ENCODE measurements at regions not wholly inside any gene's neighbourhood (a gene's known extent, or its start where the extent isn't known, plus 50 kb on each side); places are given as distances from the start of the nearest gene placed in this dataset.

DNA sequence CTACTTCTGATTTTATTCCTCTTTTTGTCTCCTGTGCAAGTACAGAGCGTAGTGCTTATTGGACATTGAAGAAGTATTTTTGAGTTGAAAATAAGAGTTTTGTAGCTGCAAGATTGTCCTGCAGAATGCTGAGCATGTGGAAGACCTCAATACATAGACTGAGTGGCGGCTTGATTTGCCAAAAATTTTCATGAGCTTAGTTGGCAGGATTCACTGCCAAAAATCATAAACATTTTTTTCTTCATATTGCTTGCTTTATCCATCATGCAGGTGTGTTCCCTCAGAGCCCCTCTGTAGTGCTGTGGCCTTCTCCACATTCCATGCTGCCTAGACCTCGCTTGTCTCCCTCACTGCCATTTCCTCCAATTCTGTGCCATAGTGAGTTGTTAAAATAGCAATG is 100.1 kb downstream of the DUSP10 start:
- Histone ChIP-seq H3K9me3 (ENCODE audit: control insufficient read depth, low read depth, low read length) (no peaks in the 10 kb centered on the region), H3K27ac (ENCODE audit: control insufficient read depth, insufficient read depth, low read length) (no peak overlapping the region), H3K4me3 (ENCODE audit: control insufficient read depth in 2 of 3, extremely low read depth in 1 of 3, insufficient read depth in 2 of 3, low read depth in 1 of 3, low read length in 3 of 3) (no peak overlapping the region), H3K4me1 (ENCODE audit: control insufficient read depth, extremely low read depth, insufficient read depth, low read length) (no peaks in the 10 kb centered on the region), H3K36me3 (ENCODE audit: control insufficient read depth in 2 of 2, extremely low read depth in 1 of 2, insufficient read depth in 2 of 2, low read length in 2 of 2) (no peaks in the 10 kb centered on the region), H3K79me2 (ENCODE audit: control insufficient read depth, insufficient read depth, low read length) (no peaks in the 10 kb centered on the region), H3K27me3 (ENCODE audit: control insufficient read depth, extremely low read depth, insufficient read depth, low read length) (no peaks in the 10 kb centered on the region), H3K9me1 (ENCODE audit: control insufficient read depth, extremely low read depth, insufficient read depth, low read length) (no peaks in the 10 kb centered on the region), H2AFZ (ENCODE audit: control insufficient read depth, low read length) (no peak overlapping the region), H3K9ac (ENCODE audit: control insufficient read depth, extremely low read depth, insufficient read depth, low read length) (no peak overlapping the region), H3K4me2 (ENCODE audit: control insufficient read depth, extremely low read depth, insufficient read depth, low read depth, low read length) (no peak overlapping the region), H4K20me1 (ENCODE audit: control insufficient read depth, extremely low read depth, insufficient read depth, low read length) (no peaks in the 10 kb centered on the region)
- no peak for DNase-seq (ENCODE audit: low read depth, low spot score)
- TF ChIP-seq EZH2 (IDR thresholded peaks at IDR 0.05; ENCODE audit: low read length) (no peak), CTCF (optimal IDR thresholded peaks at IDR 0.05 in 1 of 3, IDR thresholded peaks at IDR 0.05 in 1 of 3, conservative IDR thresholded peaks at IDR 0.05 in 1 of 3; ENCODE audit: extremely low read depth in 1 of 3, insufficient read depth in 2 of 3, low read length in 3 of 3) (no peak)
- FAIRE-seq = no peak
- dilution Hi-C loops (cut with MboI; ENCODE audit: extremely low pct_ligation_motif_present, low sequenced_read_pairs) = no loop called here

DNA sequence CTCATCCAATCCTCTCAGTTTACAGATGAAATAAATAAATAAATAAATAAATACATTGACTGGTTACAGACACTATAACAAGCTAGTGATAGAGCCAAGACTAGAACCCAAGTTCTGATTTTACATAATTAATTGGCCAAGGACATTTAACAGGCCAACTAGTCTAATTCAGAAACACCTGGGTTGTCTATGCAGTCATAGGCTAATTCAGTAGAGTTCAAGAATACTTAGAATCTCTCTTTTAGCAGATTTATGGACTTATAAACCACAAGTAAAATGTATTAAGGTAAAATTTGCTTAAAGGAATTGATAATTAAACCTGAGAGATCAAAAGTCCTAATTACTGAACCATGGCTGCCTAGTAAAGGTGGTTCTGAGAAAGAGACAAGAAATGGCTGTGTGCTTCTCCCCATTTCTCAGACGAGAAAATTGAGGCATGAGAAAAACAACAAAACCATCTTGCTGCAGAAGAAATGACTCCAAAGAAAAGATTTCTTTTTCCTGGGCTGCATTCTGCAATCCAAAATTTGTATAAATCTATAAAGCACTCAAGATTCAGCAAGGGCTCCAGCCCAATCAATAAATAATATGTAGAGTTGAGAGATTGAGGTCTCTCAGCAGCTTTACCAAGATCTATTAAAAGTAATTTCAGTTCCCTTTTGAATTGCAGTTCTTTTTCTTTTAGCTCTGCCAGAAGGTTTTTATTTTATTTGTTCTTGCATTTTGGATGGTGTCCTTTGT is 98.3 kb downstream of the DUSP10 start:
- no peak overlapping the region for H3K4me2 ChIP-seq (ENCODE audit: control insufficient read depth, extremely low read depth, insufficient read depth, low read depth, low read length)
- H2AFZ ChIP-seq (ENCODE audit: control insufficient read depth, low read length) = no peak overlapping the region
- H3K27me3 ChIP-seq (ENCODE audit: control insufficient read depth, extremely low read depth, insufficient read depth, low read length) = no peaks in the 10 kb centered on the region
- FAIRE-seq (no peak), DNase-seq (ENCODE audit: low read depth, low spot score) (no peak)
- H4K20me1 ChIP-seq (ENCODE audit: control insufficient read depth, extremely low read depth, insufficient read depth, low read length) = no peaks in the 10 kb centered on the region
- dilution Hi-C loops (cut with MboI; ENCODE audit: extremely low pct_ligation_motif_present, low sequenced_read_pairs) = no loop called here
- no peaks in the 10 kb centered on the region for H3K79me2 ChIP-seq (ENCODE audit: control insufficient read depth, insufficient read depth, low read length)
- no peak overlapping the region for H3K4me3 ChIP-seq (ENCODE audit: control insufficient read depth in 2 of 3, extremely low read depth in 1 of 3, insufficient read depth in 2 of 3, low read depth in 1 of 3, low read length in 3 of 3)
- H3K36me3 ChIP-seq (ENCODE audit: control insufficient read depth in 2 of 2, extremely low read depth in 1 of 2, insufficient read depth in 2 of 2, low read length in 2 of 2) = no peaks in the 10 kb centered on the region
- H3K27ac ChIP-seq (ENCODE audit: control insufficient read depth, insufficient read depth, low read length) = no peak overlapping the region
- no peaks in the 10 kb centered on the region for H3K9me3 ChIP-seq (ENCODE audit: control insufficient read depth, low read depth, low read length)
- H3K9me1 ChIP-seq (ENCODE audit: control insufficient read depth, extremely low read depth, insufficient read depth, low read length) = no peaks in the 10 kb centered on the region
- H3K4me1 ChIP-seq (ENCODE audit: control insufficient read depth, extremely low read depth, insufficient read depth, low read length) = no peaks in the 10 kb centered on the region
- no peak for TF ChIP-seq EZH2 (IDR thresholded peaks at IDR 0.05; ENCODE audit: low read length)
- no peak for TF ChIP-seq CTCF (optimal IDR thresholded peaks at IDR 0.05 in 1 of 3, IDR thresholded peaks at IDR 0.05 in 1 of 3, conservative IDR thresholded peaks at IDR 0.05 in 1 of 3; ENCODE audit: extremely low read depth in 1 of 3, insufficient read depth in 2 of 3, low read length in 3 of 3)
- no peak overlapping the region for H3K9ac ChIP-seq (ENCODE audit: control insufficient read depth, extremely low read depth, insufficient read depth, low read length)
